ENCODE measurements at regions not wholly inside any gene's neighbourhood (a gene's known extent, or its start where the extent isn't known, plus 50 kb on each side); places are given as distances from the start of the nearest gene placed in this dataset.

DNA sequence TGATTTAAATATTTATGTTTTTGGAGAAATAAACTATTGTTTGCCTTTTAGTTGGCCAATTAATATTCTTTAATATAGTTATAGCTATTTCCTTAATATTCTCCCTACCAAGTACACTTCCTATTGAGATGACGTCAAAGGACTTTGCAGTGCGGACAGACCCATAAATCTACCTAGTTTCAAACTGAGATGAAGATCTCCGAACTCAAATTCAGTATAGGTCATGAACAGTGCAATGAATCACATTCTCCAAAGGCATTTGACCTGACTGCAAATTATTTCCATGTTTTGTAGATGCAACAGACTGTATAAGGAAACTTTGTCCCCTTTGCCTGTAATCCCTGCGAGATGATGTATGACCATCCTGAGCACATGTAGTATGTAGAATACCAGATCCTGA, 342.6 kb upstream of the FIGN start:
- no peak for DNase-seq

DNA sequence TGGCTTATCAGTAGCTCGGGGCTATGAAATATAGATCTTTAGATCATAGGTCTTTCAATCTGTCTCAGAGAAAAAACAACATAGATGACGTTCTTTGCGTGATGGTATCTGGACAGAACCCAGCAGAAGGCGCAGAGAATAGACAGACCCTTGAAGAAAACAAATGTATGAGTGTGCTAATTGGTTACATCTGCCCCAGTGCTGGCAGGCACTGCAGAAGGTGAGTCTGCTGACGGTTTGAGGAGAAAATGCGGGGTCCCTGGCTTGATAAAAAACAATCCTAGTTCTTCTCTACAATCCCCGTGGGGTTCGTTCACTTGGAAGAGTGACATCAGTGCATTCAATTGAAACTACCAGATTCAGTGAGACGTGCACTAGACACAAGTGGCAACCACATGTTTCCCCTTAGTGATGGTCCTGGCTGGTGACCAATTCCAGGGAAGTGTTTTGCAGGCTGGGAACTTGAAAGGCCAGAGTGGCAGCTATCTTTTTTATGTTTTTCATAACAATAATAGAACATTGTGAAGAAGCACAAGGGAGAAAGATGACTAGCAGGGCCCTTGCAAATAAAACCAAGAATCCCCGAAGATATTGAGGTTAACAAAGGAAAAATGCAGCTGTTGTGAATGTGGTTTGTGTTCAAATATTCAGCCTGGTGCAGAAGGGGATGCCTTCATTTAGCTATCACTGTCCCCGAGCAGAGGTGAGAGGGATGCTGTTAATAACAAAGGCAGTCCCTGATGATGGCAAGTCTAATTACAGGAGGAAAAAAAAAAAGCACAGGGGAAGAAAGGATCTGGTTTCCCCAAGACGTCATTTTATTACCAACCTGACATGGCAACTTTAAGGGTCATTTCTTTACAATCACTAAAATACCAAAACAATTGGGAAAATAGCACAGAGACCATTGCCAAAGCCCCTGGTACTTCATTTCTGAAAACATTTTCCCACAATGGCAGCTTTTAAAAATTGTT, 337.6 kb upstream of the FIGN start:
- DNase-seq, result no peak

DNA sequence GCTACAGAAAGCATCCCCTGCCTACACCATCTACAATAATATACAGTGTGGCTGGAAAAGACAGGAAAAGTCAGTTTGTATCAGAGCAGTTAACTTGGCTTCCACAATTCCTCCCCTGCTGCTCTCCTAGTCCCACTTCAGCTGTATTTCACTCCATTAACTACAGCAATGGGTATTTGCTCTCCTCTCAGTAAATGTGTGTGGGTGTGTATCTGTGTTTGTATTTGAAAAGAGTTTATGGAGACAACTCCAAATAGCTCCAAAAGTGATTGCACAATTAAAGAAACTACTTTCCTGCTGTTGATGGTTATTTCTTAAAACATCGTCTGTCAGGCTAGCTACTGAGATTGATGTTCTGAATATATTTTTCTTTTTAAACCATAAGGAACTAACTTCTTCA, 333.7 kb upstream of the FIGN start:
- DNase-seq, result no peak

DNA sequence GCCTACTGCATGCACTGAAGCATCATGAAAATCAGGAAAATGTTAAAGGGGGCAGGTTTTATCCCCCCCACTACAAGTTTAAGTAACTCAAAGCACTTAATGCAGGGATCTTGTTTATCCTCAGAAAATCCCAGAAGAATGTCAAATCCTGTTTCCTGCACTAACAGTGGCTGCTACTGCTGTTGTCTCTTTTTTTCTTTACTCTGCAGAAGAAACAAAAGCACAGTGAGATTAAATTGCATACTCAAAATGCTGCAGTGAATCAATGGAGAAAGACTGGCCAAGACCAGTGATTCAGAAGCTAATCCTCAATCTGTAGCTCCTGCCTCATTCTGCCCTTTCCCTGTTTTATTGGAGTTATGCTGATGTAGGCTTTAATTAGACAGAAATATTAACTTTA, 332.3 kb upstream of the FIGN start:
- DNase-seq, result no peak

DNA sequence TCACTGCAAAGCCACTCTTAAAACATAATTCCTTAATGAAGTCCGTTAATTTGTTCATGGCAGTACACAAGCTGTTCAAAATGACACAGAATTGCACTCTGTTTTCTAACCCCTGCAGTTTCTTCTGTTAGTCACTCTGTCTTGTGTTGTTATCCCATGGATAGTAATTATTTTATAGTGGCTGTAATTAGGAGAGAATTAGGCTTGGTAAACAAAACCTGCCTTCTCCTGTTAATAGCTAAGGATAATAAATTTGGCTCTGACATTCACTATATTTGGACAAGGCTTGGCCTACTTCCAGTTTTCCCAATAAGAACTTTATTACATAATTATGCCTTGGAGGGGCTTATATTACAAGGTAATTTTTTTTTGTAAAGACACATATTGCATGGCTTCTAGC, 330.3 kb upstream of the FIGN start:
- no peak for DNase-seq

DNA sequence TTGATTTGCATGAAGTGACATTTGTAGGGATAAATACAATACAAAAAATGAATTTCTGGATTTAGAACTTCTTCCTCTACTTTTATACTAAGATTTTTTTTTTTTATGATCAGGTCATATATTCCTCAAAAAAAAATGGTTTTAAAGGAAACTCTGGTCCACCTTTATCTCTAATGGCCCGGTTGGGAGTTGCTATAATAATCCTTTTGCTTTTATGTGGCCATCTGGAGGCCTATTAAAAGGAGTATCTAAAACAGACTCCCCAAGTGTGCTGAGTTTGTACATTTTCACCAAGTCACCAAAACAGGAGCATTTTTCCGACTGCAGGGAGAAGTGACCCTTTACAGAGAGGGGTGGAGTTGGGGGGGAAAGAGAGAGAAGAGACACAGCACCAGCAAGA, 329.2 kb upstream of the FIGN start:
- no peak for DNase-seq

DNA sequence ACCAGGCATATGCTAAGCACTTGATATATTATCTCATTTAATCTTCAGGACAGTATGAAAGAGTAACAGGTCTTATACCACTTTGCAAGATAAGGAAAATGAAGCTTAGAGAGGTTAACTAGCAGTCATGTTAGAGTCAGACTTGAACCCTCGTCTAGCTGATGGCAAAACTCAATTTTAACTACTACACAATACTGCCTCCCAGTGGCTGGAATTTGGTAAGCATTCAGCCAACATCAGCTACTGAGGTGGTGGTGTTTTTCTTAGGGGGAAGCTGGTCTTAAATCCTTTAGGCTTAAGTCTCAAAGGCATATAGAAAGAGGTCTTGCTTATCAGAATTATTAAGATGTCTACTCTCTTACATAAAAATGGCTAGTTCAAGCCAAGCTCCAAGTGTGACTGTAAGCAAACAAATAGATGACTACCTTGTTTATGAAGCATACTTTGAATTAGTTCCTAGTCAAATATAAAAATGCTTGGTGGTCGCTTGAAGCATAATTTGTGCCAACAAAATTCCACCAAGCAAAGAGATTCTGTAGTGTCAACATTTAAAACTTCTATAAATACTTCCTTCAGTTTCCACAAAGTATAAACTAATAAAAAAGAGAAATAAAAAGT, 325.4 kb upstream of the FIGN start:
- DNase-seq, result peak; percentile 50

DNA sequence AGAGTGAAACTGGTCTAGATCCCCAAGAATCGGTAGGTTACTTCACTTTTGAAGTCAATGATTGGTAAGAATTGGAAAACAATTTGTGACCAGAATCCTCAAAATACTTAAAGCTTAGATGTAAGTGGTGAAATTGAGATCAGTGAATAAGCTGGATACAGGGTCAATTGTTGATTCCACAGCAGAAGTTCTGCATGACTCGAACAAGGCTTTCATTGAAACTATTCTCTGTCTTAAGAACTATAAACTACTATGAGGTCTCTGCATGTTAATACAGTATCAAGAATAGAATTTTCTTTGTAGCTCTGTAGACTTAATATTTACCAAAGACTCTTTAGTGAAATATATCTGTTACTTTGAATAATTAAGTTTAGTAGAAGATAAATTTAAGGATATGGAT, 324.2 kb upstream of the FIGN start:
- DNase-seq, result no peak

DNA sequence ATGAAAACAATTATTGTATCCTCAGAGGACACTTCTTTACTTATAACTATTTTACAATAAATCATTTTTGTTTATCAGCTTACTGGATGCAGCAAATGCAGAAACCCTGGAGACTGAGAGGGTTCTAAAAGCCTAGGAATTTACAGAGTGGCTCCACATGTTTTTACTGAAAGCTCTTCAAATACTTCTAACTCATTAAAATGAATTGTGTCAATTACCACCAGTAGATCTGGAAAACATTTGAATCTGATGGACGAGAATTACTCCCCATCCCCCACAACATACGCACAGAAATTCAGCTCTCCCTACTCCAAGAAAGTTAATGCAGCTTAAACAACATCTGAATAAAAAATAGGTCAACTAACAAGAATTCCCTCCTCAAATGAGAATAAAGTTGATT, 319.8 kb upstream of the FIGN start:
- DNase-seq, result no peak

DNA sequence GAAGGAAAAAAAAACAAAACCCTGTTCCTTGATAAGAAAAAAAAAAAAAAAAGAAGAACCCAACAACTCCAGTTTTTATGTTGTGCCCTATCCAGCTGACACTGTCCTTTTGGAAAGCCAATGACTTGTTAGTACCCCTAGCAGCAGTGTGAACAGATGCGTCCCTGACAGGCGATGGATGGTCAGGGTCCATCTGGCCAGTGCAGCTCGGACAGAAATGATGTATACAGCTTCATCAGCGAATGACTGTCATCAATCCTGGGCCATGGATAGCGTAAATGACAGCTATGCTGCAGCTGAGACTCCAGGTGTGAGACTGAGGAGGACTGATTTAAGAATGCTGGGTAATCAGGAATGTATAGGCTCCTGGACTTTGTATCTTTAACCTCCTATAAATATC, 318.8 kb upstream of the FIGN start:
- no peak for DNase-seq

DNA sequence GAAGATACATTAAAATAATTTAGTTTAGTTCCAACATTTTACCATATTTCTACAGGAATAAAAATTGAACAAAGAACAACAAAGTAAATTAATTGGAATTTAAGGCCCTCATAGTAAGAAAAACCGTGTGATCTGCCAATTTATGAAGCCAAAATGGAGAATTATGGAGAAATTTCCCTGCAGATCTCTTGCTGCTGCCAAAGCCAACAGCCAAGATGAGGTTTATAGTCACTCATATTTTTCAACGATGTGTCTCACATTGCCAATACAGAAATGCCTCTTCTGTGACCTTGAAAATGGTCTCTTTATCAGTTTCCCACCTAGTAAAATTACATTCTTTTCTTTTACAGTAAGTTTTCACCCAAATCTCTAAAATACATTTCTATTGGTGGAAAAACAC, 317.2 kb upstream of the FIGN start:
- no peak for DNase-seq

DNA sequence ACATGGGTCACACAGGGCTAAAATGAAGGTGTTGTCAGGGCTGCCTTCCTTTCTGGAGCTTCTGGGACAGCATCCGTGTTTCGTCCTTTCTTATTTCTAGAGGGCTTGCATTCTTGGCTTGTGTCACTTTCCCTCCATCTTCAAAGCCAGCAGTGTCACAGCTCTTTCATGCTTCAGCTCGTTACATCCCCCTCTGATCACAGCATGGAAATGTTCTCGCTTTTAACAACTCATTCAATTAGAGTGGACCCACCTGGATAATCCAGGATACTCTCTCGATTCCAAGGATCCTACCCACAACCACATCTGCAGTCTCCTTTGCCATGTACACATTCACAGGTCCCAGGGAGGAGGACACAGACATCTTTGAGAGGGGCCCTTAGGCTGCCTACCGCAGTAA, 316.2 kb upstream of the FIGN start:
- DNase-seq, result no peak

DNA sequence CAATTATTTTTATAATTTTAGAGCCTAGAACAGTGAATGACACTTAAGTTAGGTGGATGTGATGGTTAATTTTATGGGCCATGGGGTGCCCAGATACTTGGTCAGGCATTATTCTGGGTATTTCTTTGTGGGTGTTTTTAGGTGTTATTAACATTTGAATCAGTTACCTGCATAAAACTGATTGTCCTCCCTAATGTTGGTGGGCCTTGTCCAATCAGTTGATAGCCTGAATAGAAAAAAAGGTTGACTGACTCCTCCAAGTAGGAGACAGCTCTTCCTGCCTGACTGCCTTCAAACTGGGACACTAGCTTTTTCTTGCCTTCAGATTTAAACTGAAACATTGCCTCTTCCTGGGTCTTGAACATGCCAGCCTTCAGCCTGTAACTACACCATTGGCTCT, 312.9 kb upstream of the FIGN start:
- DNase-seq, result no peak

DNA sequence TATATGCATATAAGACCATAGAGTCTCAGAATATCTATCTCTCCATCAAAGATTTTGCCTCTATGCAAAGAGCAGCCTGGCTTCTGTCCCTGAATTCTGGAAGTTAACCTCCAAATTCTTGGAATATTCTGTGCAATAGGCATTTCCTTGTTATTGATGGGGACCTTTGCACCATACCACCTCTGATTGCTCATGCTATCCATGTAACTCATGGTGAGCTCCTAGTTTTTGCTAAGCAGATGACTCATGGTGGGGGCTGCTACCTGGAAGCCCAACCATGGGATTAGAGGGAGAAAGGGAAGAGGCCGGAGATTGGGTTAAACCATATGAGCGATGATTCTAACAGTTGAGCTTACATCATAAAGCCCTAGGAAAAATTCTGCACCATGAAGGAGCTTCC, 310.2 kb upstream of the FIGN start:
- no peak for DNase-seq

DNA sequence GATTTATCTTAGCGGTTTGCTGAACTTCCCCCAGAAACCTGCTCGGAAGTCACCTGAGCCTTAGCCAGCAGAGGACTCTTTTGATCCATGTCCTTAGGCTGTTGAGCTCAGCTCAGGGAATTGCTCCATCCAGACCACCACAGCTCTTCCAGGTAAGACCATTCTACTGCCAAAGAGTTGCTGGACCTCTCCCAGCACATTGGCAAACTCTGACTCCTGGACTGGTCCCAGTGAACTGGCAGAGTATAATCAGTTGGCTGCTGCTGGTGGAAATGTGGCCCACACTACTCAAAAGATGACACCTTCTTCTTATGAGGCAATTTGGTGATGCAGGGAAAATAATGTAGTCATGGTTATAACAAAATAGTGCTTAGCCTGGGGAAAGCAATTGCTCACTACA, 308.8 kb upstream of the FIGN start:
- no peak for DNase-seq

DNA sequence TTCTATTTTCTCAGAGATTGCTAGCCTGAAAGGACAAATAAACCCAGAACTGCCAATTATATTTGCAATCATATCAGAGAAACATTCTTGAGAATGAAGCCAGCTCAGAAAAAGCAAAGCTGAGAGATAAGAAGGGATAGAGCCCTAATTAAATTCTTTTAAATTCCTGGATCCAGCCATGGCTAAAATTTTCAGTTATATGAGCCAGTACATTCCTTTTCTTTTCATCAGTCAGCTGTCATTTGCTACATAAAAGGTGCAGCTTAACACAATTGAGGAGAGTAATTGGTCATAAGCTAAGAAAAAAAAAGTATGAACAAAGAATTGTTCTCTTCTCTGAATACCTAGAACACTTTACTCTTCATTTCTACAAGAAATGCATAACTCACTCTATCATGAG, 303.5 kb upstream of the FIGN start:
- no peak for DNase-seq

DNA sequence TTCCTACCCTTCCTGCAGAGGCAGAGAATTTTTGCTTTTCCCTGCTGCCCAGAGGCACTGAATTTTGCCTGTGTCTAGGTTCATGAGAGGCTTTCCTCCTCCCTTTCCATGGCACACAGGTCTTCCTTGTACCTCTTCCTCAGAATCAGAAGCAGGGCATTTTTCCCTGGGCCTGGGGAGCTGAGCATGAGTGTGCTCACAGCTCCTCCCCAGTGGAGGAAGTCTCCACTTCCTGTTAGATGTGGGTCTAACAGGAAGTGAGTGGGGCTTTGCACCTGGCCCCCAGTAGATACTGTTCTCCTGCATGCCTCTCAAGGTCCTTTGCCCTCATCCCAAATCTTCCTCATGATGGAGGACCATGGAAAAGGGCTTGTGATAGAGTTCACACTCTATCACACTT, 297.2 kb upstream of the FIGN start:
- DNase-seq, result no peak

DNA sequence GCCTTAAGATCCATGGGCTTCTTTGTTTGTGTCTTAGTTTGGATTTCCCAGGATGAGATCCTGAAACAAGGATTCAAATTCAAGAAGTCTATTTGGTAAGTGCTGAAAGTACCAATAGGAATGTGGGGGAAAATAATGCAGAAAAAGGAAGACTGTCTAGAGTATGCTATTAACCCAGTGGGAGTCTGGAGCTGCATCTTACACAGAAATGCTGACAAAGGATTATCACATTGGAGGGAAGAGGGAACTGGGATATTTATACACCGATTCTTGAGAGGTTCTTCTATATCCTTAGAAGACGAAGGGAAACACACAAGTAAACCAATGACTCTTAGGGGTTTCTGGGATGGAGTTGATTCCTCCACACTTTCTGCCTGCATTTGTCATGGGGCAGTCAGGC, 294.8 kb upstream of the FIGN start:
- DNase-seq, result no peak

DNA sequence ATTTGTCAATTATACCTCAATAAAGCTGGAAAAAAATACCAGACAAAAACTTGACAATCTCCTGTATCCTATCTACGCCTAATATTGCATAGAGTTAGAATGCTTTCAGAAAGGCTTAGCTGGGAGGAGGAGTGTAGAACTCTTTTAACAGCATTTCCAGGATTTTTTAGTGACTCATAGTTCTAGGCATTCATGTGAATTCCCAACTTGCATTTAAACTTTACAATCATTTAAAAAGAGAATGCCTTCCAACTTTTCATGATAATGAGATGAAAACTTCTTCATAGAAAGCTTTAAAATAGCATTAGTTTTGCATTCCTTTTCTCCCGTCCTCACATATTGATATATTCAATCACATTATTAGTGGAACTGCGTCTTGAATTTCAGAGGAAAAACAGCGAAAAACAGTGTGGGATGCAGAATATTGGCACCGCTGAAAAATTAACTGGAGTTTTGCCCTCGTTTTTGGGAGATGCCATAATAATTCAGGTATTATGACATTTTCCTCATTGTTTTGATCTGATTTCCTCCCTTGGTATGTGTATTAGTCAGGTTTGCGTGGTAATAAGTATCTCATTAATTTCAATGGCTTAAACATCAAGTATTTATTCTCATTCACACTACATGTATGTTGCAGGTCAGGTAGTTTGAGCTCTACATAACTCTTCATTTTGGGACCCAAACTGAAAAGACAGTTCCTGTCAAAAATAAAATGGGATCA, 293.2 kb upstream of the FIGN start:
- no peak for DNase-seq

DNA sequence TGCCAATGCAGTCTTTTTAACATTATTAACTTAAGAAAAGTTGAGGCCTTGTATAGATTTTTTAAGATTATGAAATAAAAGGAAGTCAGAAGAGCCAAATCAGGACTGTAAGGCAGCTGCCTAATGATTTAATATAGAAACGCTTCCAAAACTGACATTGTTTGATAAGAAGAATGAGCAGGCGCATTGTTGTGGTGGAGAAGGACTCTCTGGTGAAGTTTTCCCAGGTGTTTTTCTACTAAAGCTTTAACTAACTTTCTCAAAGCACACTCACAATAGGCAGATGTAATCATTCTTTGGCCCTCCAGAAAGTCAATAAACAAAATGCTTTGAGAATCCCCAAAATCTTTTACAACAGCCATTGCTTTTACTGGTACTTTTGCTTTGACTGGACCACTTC, 288.6 kb upstream of the FIGN start:
- no peak for DNase-seq

DNA sequence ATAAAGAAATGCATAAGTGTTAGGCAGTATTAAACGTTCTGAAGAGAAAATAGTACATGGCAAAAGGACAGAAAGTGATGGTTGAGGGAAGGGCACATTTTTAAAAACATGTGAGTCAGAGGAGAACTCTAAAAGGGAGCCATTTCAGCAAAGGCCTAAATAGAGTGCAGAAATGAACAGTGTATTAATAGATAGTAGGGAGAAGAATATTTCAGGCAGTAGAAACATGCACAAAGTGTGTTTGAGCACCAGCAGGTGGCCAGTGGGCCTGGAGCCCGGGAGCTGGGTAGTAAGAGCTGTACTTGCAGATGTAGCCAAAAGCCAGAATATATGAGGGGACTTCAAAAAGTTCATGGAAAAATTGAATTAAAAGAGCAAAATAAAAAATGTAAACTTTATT, 288.1 kb upstream of the FIGN start:
- no peak for DNase-seq

DNA sequence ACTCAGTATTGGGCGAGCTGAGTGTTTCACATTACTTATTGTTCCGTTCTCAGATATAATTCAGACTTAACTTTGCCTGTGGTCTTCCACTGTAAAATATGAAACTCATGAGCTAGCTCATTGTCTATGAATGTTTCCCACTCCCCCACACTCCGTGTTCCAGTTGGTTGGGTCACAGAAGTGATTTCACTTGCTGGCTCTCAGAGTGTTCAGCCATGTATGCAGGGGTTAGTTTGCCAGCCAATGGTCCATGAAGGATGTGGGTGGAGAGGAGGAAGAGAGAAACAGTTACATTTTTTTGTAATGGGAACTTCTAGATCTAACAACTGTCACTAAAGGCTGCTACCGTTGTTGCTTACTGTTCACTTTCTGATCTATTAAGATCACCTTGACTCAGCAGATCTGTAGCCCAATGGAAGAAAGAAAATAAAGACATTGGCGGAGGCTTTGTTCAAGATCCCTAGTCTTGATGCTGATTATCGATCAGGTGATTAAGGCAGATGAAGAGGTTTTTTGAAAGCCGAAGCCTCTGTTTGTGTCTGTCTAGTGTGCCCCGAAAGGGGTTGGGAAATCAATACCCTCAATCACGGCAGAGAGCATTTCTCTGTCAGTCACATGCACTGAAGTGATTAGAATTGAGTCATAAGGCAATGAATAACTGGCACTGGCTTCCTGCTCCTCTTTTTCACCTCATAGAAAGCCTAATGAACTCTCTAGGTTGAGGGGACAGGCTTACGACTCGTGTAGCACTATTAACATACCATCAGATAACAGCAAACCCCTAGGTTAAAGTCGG, 279.7 kb upstream of the FIGN start:
- DNase-seq, result no peak

DNA sequence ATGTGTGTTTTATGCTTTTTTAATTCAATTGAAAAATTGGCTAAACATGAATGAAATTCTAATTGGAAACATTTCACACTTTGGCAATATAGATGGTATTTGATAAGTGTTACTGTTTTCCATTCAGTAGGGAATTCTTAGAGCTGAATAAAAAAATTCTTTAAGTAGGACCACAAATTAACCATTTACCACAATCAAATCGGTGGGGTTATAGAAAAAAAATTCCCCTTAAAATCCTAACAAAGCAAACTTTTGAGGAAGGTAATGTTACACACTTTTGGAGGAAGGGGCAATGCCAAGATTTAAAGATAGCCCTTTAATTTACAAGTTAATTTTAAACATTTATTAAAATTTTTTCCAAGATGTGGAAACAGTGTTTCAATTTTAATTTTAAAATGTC, 279.0 kb upstream of the FIGN start:
- DNase-seq, result no peak
